BE2C (cell line): ENCODE measurements at regions not wholly inside any gene's neighbourhood (a gene's known extent, or its start where the extent isn't known, plus 50 kb on each side); places are given as distances from the start of the nearest gene placed in this dataset.
"Not testable (repeated sequence)": the region's sequence is repeated elsewhere in the genome, so short reads cannot be mapped to it uniquely, and the experiment has no call there.

Experiments
- DNase-seq: peaks from one replicate; pipeline ENCODE4 v3.0.0-alpha.2; 2020
- H3K27me3 ChIP-seq: fragments of 250-450 bp; sonication (Bioruptor Pico); 2 replicates; pipeline ENCODE4 v1.5.1; 2020; ENCODE audit warnings: mild to moderate bottlenecking
- H3K36me3 ChIP-seq: fragments of 250-450 bp; sonication (Bioruptor Pico); 2 replicates; pipeline ENCODE4 v1.5.1; 2020; ENCODE audit warnings: mild to moderate bottlenecking
- H3K4me1 ChIP-seq: fragments of 250-450 bp; sonication (Bioruptor Pico); 2 replicates; pipeline ENCODE4 v1.5.1; 2020
- H3K4me3 ChIP-seq: 2 replicates; pipeline ENCODE4 v1.5.1; 2011; ENCODE audit warnings: low read depth, low read length
- H3K9me3 ChIP-seq: fragments of 250-450 bp; sonication (Bioruptor Pico); 2 replicates; pipeline ENCODE4 v1.5.1; 2020
- CTCF ChIP-seq: IDR thresholded peaks from 2 replicates; pipeline ENCODE4 v1.5.1; 2012; ENCODE audit warnings: mild to moderate bottlenecking, low read depth, low read length

GRCh38 chr4:123007679-123008078 is 85.3 kb upstream of the NUDT6 start:
- Histone ChIP-seq H3K27me3 (no peaks in the 10 kb centered on the region), H3K4me3 (no peak overlapping the region)
- no peak for DNase-seq

GRCh38 chr4:123012416-123012815 is 90.0 kb upstream of the NUDT6 start:
- not testable (repeated sequence) for H3K36me3 ChIP-seq, H3K4me3 ChIP-seq, H3K4me1 ChIP-seq

More at GRCh38 chr4:123007679-123008078, 85.3 kb upstream of the NUDT6 start:
- no peak for TF ChIP-seq CTCF
- H3K36me3 ChIP-seq: no peaks in the 10 kb centered on the region
- H3K4me1 ChIP-seq: no peaks in the 10 kb centered on the region; the same call in 1 of the 2 replicates
- no peaks in the 10 kb centered on the region for H3K9me3 ChIP-seq

GRCh38 chr4:123014038-123014437 is 91.6 kb upstream of the NUDT6 start:
- H3K27me3 ChIP-seq: no peaks in the 10 kb centered on the region
- no peaks in the 10 kb centered on the region; the same call in 1 of the 2 replicates for H3K4me1 ChIP-seq
- no peak overlapping the region for H3K4me3 ChIP-seq
- no peak for TF ChIP-seq CTCF
- no peak for DNase-seq
- no peaks in the 10 kb centered on the region for H3K36me3 ChIP-seq
- no peaks in the 10 kb centered on the region for H3K9me3 ChIP-seq

More at GRCh38 chr4:123012416-123012815, 90.0 kb upstream of the NUDT6 start:
- DNase-seq, H3K27me3 ChIP-seq, H3K9me3 ChIP-seq: not testable (repeated sequence)

GRCh38 chr4:123017078-123017477 is 94.7 kb upstream of the NUDT6 start:
- TF ChIP-seq CTCF: no peak
- Histone ChIP-seq H3K27me3 (no peaks in the 10 kb centered on the region), H3K4me3 (no peak overlapping the region), H3K36me3 (no peaks in the 10 kb centered on the region), H3K4me1 (no peaks in the 10 kb centered on the region), H3K9me3 (no peaks in the 10 kb centered on the region)
- no peak for DNase-seq

- H3K27me3 ChIP-seq: no peaks in the 10 kb centered on the region
- H3K4me3 ChIP-seq: no peak overlapping the region
- no peak for TF ChIP-seq CTCF
- H3K4me1 ChIP-seq: no peaks in the 10 kb centered on the region
- DNase-seq: no peak
- no peaks in the 10 kb centered on the region for H3K36me3 ChIP-seq
- no peaks in the 10 kb centered on the region for H3K9me3 ChIP-seq
Measured at GRCh38 chr4:123017636-123018395, 95.4 kb upstream of the NUDT6 start.

- Histone ChIP-seq H3K27me3 (no peaks in the 10 kb centered on the region), H3K36me3 (no peaks in the 10 kb centered on the region), H3K4me1 (no peaks in the 10 kb centered on the region), H3K4me3 (no peak overlapping the region), H3K9me3 (no peaks in the 10 kb centered on the region)
- no peak for TF ChIP-seq CTCF
- DNase-seq: no peak
Measured at GRCh38 chr4:123018396-123018775, 96.0 kb upstream of the NUDT6 start.
